Midbrain (tissue), 1 donor: ENCODE measurements at regions not wholly inside any gene's neighbourhood (a gene's known extent, or its start where the extent isn't known, plus 50 kb on each side); places are given as distances from the start of the nearest gene placed in this dataset.
"Not testable (repeated sequence)": the region's sequence is repeated elsewhere in the genome, so short reads cannot be mapped to it uniquely, and the experiment has no call there.

Experiments
- DNase-seq: peaks from one replicate; lab custom pipeline; 2025; lab: John Stamatoyannopoulos, UW

- no peak for DNase-seq
Observed at GRCh38 chr12:23084236-23084995, 459.4 kb downstream of the ETNK1 start.

- DNase-seq, result no peak
Observed at GRCh38 chr12:23088594-23088993, 463.6 kb downstream of the ETNK1 start.

GRCh38 chr12:23093488-23093887 is 468.5 kb downstream of the ETNK1 start:
- DNase-seq, result no peak

- DNase-seq, result no peak
Observed at GRCh38 chr12:23096321-23096720, 471.4 kb downstream of the ETNK1 start.

- DNase-seq, result no peak
Observed at GRCh38 chr12:23098110-23098509, 473.1 kb downstream of the ETNK1 start.

GRCh38 chr12:23098517-23098916 is 473.5 kb downstream of the ETNK1 start:
- no peak for DNase-seq

- DNase-seq, result no peak
Observed at GRCh38 chr12:23099104-23099503, 474.1 kb downstream of the ETNK1 start.

GRCh38 chr12:23099604-23100003 is 474.6 kb downstream of the ETNK1 start:
- no peak for DNase-seq

GRCh38 chr12:23108957-23109356 is 484.0 kb downstream of the ETNK1 start:
- no peak for DNase-seq

GRCh38 chr12:23113781-23114180 is 488.8 kb downstream of the ETNK1 start:
- DNase-seq, result no peak

GRCh38 chr12:23115984-23116383 is 491.0 kb downstream of the ETNK1 start:
- no peak for DNase-seq

- DNase-seq, result no peak
Observed at GRCh38 chr12:23126794-23127193, 501.8 kb downstream of the ETNK1 start.

- no peak for DNase-seq
Observed at GRCh38 chr12:23127701-23128100, 502.7 kb downstream of the ETNK1 start.

GRCh38 chr12:23128462-23128861 is 503.5 kb downstream of the ETNK1 start:
- DNase-seq, result no peak

GRCh38 chr12:23132357-23132756 is 507.4 kb downstream of the ETNK1 start:
- DNase-seq, result no peak

- no peak for DNase-seq
Observed at GRCh38 chr12:23133471-23133870, 508.5 kb downstream of the ETNK1 start.

- DNase-seq, result no peak
Observed at GRCh38 chr12:23139026-23139425, 514.1 kb downstream of the ETNK1 start.

GRCh38 chr12:23140710-23141109 is 515.7 kb downstream of the ETNK1 start:
- DNase-seq, result no peak

- DNase-seq, result no peak
Observed at GRCh38 chr12:23141335-23141734, 516.4 kb downstream of the ETNK1 start.

- not testable (repeated sequence) for DNase-seq
Observed at GRCh38 chr12:23146070-23146469, 521.1 kb downstream of the ETNK1 start.

- no peak for DNase-seq
Observed at GRCh38 chr12:23168459-23168858, 543.5 kb downstream of the ETNK1 start.

- no peak for DNase-seq
Observed at GRCh38 chr12:23169012-23169695, 544.2 kb downstream of the ETNK1 start.

- no peak for DNase-seq
Observed at GRCh38 chr12:23169696-23170013, 544.7 kb downstream of the ETNK1 start.

GRCh38 chr12:23174917-23175316 is 549.9 kb downstream of the ETNK1 start:
- DNase-seq, result no peak
